ENCODE measurements at regions not wholly inside any gene's neighbourhood (a gene's known extent, or its start where the extent isn't known, plus 50 kb on each side); places are given as distances from the start of the nearest gene placed in this dataset.

DNA sequence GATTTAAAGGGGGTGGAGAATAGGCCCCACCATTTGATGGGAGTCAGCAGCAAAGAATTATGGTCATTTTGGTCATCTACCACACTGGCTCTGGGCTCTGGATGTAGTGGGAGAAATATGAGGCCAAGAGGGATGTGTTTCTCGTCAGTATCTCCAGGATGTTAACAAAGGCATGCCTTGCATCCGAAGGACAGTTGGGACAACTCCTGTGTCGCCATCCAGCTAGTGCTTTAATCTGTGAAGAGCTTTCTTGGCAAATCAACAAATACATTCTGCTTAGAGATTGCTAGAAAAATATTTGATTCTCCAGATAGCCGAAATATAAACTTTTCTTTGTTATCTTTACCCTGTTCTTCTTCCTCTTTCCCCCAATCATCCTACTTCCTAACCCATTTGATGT is 287.1 kb upstream of the TNP1 start (continued):
- TF ChIP-seq, protein P1, sequence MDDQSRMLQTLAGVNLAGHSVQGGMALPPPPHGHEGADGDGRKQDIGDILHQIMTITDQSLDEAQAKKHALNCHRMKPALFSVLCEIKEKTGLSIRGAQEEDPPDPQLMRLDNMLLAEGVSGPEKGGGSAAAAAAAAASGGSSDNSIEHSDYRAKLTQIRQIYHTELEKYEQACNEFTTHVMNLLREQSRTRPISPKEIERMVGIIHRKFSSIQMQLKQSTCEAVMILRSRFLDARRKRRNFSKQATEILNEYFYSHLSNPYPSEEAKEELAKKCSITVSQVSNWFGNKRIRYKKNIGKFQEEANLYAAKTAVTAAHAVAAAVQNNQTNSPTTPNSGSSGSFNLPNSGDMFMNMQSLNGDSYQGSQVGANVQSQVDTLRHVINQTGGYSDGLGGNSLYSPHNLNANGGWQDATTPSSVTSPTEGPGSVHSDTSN (IDR thresholded peaks at IDR 0.05; ENCODE audit: insufficient replicate concordance, low read depth, low read length) = no peak

- Histone ChIP-seq H3K27ac (ENCODE audit: control insufficient read depth, insufficient read depth) (no peak overlapping the region), H3K9ac (ENCODE audit: control insufficient read depth, insufficient read depth, low read length) (no peak overlapping the region), H3K4me2 (ENCODE audit: control insufficient read depth, insufficient read depth) (no peak overlapping the region), H3K4me3 (no peak overlapping the region), H3K27me3 (replicated peaks in 1 of 2; ENCODE audit: control insufficient read depth in 2 of 2, insufficient read depth in 2 of 2, low read length in 1 of 2) (no peaks in the 10 kb centered on the region; a peak in 1 of 4 replicates), H3K4me1 (ENCODE audit: control insufficient read depth, insufficient read depth, low read length) (no peaks in the 10 kb centered on the region), H2AFZ (ENCODE audit: control insufficient read depth, low read depth, low read length) (no peak overlapping the region), H3K9me3 (replicated peaks; ENCODE audit: control insufficient read depth, insufficient read depth, low read length) (no peaks in the 10 kb centered on the region; the same call in 1 of the 3 replicates), H3K79me2 (ENCODE audit: control insufficient read depth, insufficient read depth, low read length) (no peaks in the 10 kb centered on the region), H3K36me3 (ENCODE audit: control insufficient read depth in 2 of 2, insufficient read depth in 2 of 2, low read length in 1 of 2) (no peaks in the 10 kb centered on the region), H4K20me1 (ENCODE audit: control insufficient read depth, insufficient read depth) (no peaks in the 10 kb centered on the region)
- intact Hi-C loops (cut with micrococcal nuclease; ENCODE audit: unreplicated experiment) (no loop called here), in situ Hi-C loops (cut with MboI) (no loop called here)
- ChIA-PET POLR2A (no interaction called here), SMC1A (ENCODE audit: uncharacterized antibody, unreplicated experiment) (interaction anchor here (0.7 to 1.5 kb wide), 3 partner anchors 13 to 86 kb away, joined by 3 to 5 read pairs (median 3); no protein-coding TSS in a partner anchor), CTCF (interaction anchor here (0.7 to 1.8 kb wide), 10 partner anchors 12 to 508 kb away, joined by 3 to 8 read pairs (median 3); no protein-coding TSS in a partner anchor), RAD21 (ENCODE audit: unreplicated experiment) (no interaction called here)
- no peak for ATAC-seq
- 33% methylated on average over 3 of the region's 3 CpGs for WGBS (ENCODE audit: insufficient coverage, insufficient replicate concordance, low lambda C conversion rate, missing lambda C conversion rate)
- BruUV-seq (replicated peaks) = no TSS peak
- no peak for FAIRE-seq
- peak; percentile 43; the same call in 1 of the 2 replicates for TF ChIP-seq RAD21 (IDR thresholded peaks at IDR 0.05; ENCODE audit: insufficient read depth, low read depth, low read length)
- TF ChIP-seq SMC3 (IDR thresholded peaks at IDR 0.05; ENCODE audit: borderline replicate concordance, low read length) = peak; percentile 42; the same call in 1 of the 2 replicates
- TF ChIP-seq SRF (IDR thresholded peaks at IDR 0.05; ENCODE audit: low read depth in 2 of 2, low read length in 2 of 2) = no peak
- TF ChIP-seq, protein P2, sequence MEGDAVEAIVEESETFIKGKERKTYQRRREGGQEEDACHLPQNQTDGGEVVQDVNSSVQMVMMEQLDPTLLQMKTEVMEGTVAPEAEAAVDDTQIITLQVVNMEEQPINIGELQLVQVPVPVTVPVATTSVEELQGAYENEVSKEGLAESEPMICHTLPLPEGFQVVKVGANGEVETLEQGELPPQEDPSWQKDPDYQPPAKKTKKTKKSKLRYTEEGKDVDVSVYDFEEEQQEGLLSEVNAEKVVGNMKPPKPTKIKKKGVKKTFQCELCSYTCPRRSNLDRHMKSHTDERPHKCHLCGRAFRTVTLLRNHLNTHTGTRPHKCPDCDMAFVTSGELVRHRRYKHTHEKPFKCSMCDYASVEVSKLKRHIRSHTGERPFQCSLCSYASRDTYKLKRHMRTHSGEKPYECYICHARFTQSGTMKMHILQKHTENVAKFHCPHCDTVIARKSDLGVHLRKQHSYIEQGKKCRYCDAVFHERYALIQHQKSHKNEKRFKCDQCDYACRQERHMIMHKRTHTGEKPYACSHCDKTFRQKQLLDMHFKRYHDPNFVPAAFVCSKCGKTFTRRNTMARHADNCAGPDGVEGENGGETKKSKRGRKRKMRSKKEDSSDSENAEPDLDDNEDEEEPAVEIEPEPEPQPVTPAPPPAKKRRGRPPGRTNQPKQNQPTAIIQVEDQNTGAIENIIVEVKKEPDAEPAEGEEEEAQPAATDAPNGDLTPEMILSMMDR (IDR thresholded peaks at IDR 0.05 in 2 of 3, conservative IDR thresholded peaks at IDR 0.05 in 1 of 3; ENCODE audit: control insufficient read depth in 2 of 3, extremely low read depth in 1 of 3, insufficient read depth in 1 of 3, low read depth in 3 of 3, low read length in 3 of 3) = peak; percentile 22 to 57 (median 47)
- DNase-seq (ENCODE audit: low read depth, low spot score) = no peak
Measured at GRCh38 chr2:217142649-217143266, 282.9 kb upstream of the TNP1 start.

Data from GM12878 (cell line).